Iris pigment epithelial cell (primary cell): ENCODE measurements at regions not wholly inside any gene's neighbourhood (a gene's known extent, or its start where the extent isn't known, plus 50 kb on each side); places are given as distances from the start of the nearest gene placed in this dataset.
A peak's percentile ranks its signal among the peaks of the same experiment; 100 is the strongest.
"Not testable (repeated sequence)": the region's sequence is repeated elsewhere in the genome, so short reads cannot be mapped to it uniquely, and the experiment has no call there.

ENCODE experiments used
- DNase-seq: peaks from one replicate; pipeline ENCODE4 v3.0.0-alpha.2; 2011; ENCODE audit warnings: low read depth

GRCh38 chr4:11120435-11120834, 308.3 kb downstream of the HS3ST1 start:
- DNase-seq = no peak

- DNase-seq = no peak
These were observed 309.2 kb downstream of the HS3ST1 start for GRCh38 chr4:11119474-11119873.

DNA sequence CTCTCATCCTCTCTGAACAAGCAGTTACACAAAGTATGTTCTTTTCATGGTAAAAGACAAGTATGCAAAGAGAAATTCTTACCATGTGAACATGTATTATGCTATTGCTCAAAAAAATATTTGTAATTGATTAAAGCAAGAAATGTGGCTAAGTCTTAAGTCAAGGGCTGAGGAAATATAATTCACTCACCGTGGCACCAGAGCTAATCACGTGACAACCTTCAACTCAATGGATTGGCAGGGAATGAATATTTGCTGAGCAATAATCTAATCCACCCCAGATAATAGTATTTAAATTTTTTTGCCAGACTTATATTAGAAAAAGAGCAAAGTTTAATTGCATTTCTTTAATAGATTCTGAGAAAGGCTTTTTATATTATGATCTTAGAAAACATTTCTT, 310.2 kb downstream of the HS3ST1 start:
- DNase-seq = no peak

GRCh38 chr4:11116940-11117339, 311.8 kb downstream of the HS3ST1 start:
- no peak for DNase-seq

DNA sequence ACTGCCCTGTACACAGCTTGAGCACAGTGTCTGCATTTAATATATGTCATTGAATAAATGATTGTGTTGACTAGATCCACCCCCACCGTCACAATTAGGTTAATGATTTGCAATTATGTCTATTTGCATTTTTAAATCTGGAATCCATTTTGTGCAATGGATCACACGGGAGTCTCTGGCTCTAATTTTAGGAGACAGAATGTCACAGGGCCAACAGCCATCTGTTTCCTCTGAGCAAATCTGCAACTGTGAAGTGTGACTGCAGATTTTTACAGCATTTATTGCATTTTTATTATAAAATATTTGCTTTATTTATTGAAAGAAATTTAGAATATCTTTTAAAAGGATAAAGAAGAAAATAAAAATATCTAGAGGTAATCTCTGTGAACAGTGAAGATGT, 316.8 kb downstream of the HS3ST1 start:
- no peak for DNase-seq

GRCh38 chr4:11111370-11111769, 317.3 kb downstream of the HS3ST1 start:
- no peak for DNase-seq

GRCh38 chr4:11106759-11107158, 321.9 kb downstream of the HS3ST1 start:
- DNase-seq = peak; percentile 5

DNA sequence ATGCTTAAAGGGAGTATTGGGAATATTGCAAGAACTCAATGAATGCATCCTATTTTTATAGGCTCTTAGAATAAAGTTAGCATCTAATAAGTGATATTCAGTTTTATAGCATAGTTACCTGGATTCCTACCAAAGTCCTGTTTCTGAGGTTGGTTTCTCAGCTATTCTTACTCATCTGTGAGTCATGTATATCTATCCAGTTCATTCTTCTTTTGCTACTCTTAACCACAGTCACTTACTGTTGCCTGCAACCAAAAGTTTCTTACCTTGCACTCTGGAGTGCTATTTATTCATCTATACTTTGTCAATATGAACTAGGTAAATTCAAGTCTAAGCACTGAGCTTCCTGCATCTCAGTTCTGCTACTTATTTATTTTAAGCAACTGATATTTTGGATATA, 322.5 kb downstream of the HS3ST1 start:
- peak; percentile 14 for DNase-seq

DNA sequence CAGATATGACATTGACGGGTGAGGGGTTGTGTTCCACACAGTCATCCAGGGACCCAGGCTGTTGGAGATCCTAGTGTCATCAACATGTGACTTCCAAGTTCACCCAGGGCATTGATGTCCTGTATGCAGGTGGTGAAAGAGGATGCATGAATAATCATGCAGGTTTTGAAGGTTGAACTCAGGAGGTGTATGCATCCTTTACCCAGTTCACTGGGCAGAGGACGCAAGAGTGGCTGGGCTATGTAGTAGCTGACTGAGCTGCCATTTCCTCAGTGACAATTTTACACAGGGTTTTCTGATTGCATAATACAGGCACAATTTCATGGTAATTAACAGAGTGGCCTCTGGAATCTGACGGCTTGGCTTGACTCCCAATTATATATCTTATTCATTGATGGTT, 323.0 kb downstream of the HS3ST1 start:
- no peak for DNase-seq

GRCh38 chr4:11098461-11098860, 330.2 kb downstream of the HS3ST1 start:
- DNase-seq = no peak

DNA sequence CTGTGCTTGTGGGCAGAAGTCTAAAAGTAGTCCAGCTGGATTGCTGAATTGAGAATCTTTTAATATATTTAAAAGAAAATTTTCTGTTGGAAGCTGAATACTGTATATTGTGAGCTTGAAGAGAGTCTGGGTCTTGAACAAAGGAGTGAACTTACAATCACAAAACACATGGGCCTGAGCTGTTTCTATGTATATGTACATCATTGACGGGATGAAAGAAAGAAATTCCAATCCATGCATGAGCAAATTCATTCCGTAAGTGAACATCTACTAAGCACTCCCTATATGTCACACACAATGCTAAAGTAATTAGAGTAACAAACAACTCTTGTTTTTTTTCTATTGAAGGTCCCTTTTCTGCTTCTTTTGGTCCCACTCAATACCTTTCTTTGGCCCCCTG, 331.0 kb downstream of the HS3ST1 start:
- DNase-seq = no peak

- DNase-seq = no peak
These were observed 347.7 kb downstream of the HS3ST1 start for GRCh38 chr4:11081006-11081405.

GRCh38 chr4:11079171-11079570, 349.5 kb downstream of the HS3ST1 start:
- no peak for DNase-seq

- no peak for DNase-seq
These were observed 354.0 kb downstream of the HS3ST1 start for GRCh38 chr4:11074581-11075241.

GRCh38 chr4:11073621-11074051, 355.1 kb downstream of the HS3ST1 start:
- DNase-seq = peak; percentile 66

GRCh38 chr4:11072999-11073398, 355.7 kb downstream of the HS3ST1 start:
- DNase-seq = no peak

DNA sequence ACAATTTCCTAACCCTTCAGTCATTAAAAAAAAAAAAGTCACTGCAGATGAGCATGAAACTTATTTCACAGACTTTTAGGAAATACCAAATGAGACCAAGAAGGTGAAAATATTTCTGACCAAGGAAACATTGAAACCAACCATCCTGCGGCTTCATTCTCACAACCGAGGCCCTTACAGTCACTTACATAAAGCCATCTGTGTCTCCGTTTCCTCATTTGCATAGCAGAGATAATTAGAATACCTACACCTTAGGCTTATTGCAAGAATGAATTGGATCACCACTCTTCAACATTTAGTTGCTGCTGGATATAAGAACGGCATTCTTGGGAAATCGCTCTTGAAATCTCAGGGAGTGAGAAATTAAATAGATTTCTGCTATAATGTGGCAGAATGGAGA, 356.2 kb downstream of the HS3ST1 start:
- no peak for DNase-seq

GRCh38 chr4:11070813-11071212, 357.9 kb downstream of the HS3ST1 start:
- DNase-seq = no peak

DNA sequence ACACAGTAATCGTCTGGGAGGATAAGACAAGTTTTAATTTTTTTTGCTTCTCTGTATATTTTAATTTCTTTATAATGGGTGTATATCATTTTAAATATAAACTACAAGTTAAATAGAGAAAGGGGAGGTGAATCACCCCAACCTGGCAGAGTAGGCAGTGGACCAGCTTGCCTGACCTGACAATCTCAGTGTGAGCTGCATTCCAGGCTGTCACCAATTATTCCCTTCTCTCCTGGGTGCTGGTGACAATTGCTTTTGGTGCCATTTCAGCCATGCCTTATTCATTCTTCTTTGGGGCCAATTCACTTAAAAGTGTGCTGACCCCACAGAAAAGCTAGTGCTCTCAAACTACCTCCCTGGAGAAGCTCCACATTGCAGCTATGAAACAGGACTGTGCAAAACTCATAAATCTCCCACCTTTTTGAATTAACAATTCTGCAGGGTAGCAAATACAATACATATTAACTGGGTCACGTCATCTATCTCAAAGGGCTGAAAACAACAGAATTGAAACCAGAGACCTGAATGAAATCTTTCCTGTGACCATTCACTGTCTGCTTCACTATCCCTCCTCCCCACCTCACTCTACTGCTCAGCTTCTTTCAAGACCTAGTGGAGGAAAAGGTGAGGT, 359.0 kb downstream of the HS3ST1 start:
- no peak for DNase-seq

DNA sequence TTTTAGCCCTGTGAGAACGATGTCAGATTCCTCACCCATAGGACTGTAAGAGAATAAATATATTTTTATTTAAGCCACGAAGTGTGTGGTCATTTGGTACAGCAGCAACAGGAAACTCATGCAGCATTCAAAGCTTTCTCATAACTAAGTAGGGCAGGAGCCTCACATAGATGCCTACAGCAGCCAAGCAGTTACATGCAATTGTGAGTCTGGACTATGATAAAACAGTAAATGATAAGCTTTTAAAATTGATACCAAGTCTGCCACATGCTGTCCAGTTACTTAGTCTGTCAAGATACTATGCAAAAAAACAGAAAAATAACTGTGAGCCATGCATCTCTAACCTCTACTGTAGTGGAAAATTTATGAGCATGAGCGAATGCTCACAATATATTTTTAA, 359.6 kb downstream of the HS3ST1 start:
- DNase-seq = no peak

DNA sequence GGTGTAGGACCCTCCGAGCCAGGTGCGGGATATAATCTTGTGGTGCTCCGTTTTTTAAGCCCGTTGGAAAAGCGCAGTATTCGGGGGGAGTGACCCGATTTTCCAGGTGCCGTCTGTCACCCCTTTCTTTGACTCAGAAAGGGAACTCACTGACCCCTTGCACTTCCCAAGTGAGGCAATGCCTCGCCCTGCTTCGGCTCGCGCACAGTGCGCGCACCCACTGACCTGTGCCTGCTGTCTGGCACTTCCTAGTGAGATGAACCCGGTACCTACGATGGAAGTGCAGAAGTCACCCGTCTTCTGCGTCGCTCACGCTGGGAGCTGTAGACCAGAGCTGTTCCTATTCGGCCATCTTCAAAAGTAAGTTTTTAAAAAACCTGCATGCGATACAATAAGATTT, 362.1 kb downstream of the HS3ST1 start:
- not testable (repeated sequence) for DNase-seq

DNA sequence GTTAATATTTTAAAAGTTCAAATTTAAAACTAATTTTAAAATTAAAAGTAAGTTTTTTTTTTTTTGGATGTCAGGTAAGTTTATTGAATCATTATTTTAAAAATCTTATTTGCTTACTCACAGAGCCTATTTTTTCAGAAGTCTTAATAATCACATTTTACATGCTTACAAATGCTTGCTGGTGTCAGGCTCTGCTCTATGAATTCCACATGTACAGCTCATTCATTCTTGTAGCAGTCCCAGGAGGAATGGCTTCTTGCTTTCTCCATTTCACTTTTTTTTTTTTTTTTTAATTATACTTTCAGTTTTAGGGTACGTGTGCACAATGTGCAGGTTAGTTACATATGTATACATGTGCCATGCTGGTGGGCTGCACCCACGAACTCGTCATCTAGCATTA, 368.1 kb downstream of the HS3ST1 start:
- DNase-seq = not testable (repeated sequence)

GRCh38 chr4:11054937-11055336, 370.4 kb upstream of the CLNK start:
- not testable (repeated sequence) for DNase-seq

- DNase-seq = no peak
These were observed 369.1 kb upstream of the CLNK start for GRCh38 chr4:11053601-11054220.
